Astrocyte (in vitro differentiated cells and primary cell): ENCODE measurements at regions not wholly inside any gene's neighbourhood (a gene's known extent, or its start where the extent isn't known, plus 50 kb on each side); places are given as distances from the start of the nearest gene placed in this dataset.

Experiments used
- DNase-seq: peaks from one replicate; pipeline ENCODE4 v3.0.0-alpha.2; 2010; ENCODE audit warnings: low read depth
- FAIRE-seq: peaks from 2 replicates; lab custom pipeline; 2011; peaks lifted over from hg19 to GRCh38; lab: Jason Lieb, UNC
- H2AFZ ChIP-seq: 2 replicates; pipeline ENCODE4 v1.6.0; 2012; ENCODE audit warnings: low read depth, low read length, inconsistent platforms
- H3K27ac ChIP-seq: 2 replicates; pipeline ENCODE4 v1.5.1; 2011; ENCODE audit warnings: low read depth, low read length, inconsistent platforms
- H3K27me3 ChIP-seq: 2 replicates; pipeline ENCODE4 v1.6.0; 2011; ENCODE audit warnings: low read length, inconsistent platforms; ENCODE audit not compliant: insufficient read depth
- H3K36me3 ChIP-seq: 2 replicates; pipeline ENCODE4 v1.5.1; 2011; ENCODE audit warnings: low read length, inconsistent platforms; ENCODE audit not compliant: insufficient read depth
- H3K4me1 ChIP-seq: 2 replicates; pipeline ENCODE4 v1.5.1; 2011; ENCODE audit warnings: low read length, inconsistent platforms; ENCODE audit not compliant: insufficient read depth
- H3K4me2 ChIP-seq: 2 replicates; pipeline ENCODE4 v1.6.0; 2012; ENCODE audit warnings: low read length, inconsistent platforms
- H3K4me3 ChIP-seq: 2 replicates; pipeline ENCODE4 v1.5.1; 2011; ENCODE audit warnings: low read depth, mild to moderate bottlenecking, low read length, inconsistent platforms; ENCODE audit not compliant: insufficient read depth
- H3K79me2 ChIP-seq: 2 replicates; pipeline ENCODE4 v1.6.0; 2012; ENCODE audit warnings: mild to moderate bottlenecking, low read length, inconsistent platforms; ENCODE audit not compliant: insufficient read depth
- H3K9ac ChIP-seq: 2 replicates; pipeline ENCODE4 v1.6.0; 2012; ENCODE audit warnings: mild to moderate bottlenecking, low read length, inconsistent platforms
- H3K9me3 ChIP-seq: 2 replicates; pipeline ENCODE4 v1.5.1; 2012; ENCODE audit warnings: low read depth, mild to moderate bottlenecking, low read length, inconsistent platforms; ENCODE audit not compliant: insufficient read depth
- H4K20me1 ChIP-seq: 2 replicates; pipeline ENCODE4 v1.6.0; 2012; ENCODE audit warnings: low read length, inconsistent platforms; ENCODE audit not compliant: insufficient read depth
- H3K27ac Mint-ChIP-seq: one replicate; pipeline ENCODE4 v1.8.0; 2021; ENCODE audit warnings: mild to moderate bottlenecking, mixed read lengths; ENCODE audit not compliant: unreplicated experiment
- H3K27me3 Mint-ChIP-seq: one replicate; pipeline ENCODE4 v1.8.0; 2021; ENCODE audit warnings: low read depth, mixed read lengths; ENCODE audit not compliant: unreplicated experiment
- H3K36me3 Mint-ChIP-seq: one replicate; pipeline ENCODE4 v1.8.0; 2021; ENCODE audit warnings: low read depth, mixed read lengths; ENCODE audit not compliant: unreplicated experiment
- H3K4me1 Mint-ChIP-seq: one replicate; pipeline ENCODE4 v1.8.0; 2021; ENCODE audit warnings: low read depth, mixed read lengths; ENCODE audit not compliant: unreplicated experiment
- H3K4me3 Mint-ChIP-seq: one replicate; pipeline ENCODE4 v1.8.0; 2021; ENCODE audit warnings: mild to moderate bottlenecking, moderate library complexity, mixed read lengths; ENCODE audit not compliant: unreplicated experiment
- H3K9me3 Mint-ChIP-seq: one replicate; pipeline ENCODE4 v1.8.0; 2021; ENCODE audit warnings: mild to moderate bottlenecking, mixed read lengths; ENCODE audit not compliant: unreplicated experiment
- EZH2 ChIP-seq: IDR thresholded peaks from 2 replicates; pipeline ENCODE4 v1.6.1; 2012; ENCODE audit warnings: mild to moderate bottlenecking, low read length, inconsistent platforms; ENCODE audit not compliant: insufficient read depth
- TF ChIP-seq, protein P1 (sequence below): IDR thresholded peaks from 2 replicates; pipeline ENCODE4 v1.5.1; 2011; ENCODE audit warnings: low read depth, mild to moderate bottlenecking, inconsistent platforms, low read length, moderate library complexity; ENCODE audit not compliant: insufficient read depth

DNA sequence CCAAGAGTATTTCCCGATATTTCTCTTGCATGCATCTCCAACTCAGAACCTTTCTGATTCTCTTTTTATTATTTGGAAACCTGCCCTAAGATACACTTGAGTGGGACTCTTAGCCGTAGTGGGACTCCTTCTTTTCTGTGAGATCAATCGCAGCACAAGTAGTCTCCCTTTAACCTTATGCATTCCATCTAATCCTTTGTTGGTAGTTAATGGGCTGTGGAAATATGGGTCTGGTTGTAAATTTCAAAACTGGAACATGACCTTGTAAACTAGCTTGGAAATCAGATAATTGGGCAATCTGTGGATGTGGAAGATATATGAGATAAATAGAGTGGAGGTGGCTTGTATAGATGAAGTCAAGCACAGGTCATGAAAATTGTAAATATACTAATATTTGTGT is 350.0 kb downstream of the NDFIP2 start:
- Histone ChIP-seq H3K27ac (no peak overlapping the region), H3K9me3 (no peaks in the 10 kb centered on the region), H3K27me3 (no peaks in the 10 kb centered on the region), H3K79me2 (no peaks in the 10 kb centered on the region), H3K4me1 (no peaks in the 10 kb centered on the region), H3K4me2 (no peak overlapping the region), H2AFZ (no peak overlapping the region), H4K20me1 (no peaks in the 10 kb centered on the region), H3K9ac (no peak overlapping the region), H3K4me3 (no peak overlapping the region), H3K36me3 (no peaks in the 10 kb centered on the region)
- no peaks in the 10 kb centered on the region for H3K27me3 Mint-ChIP-seq
- H3K4me1 Mint-ChIP-seq: peaks cover 9% of the 10 kb centered on the region
- H3K4me3 Mint-ChIP-seq: no peak overlapping the region
- H3K9me3 Mint-ChIP-seq: peaks cover 6% of the 10 kb centered on the region
- H3K36me3 Mint-ChIP-seq: no peaks in the 10 kb centered on the region
- no peak overlapping the region for H3K27ac Mint-ChIP-seq
- FAIRE-seq (no peak), DNase-seq (no peak)
- no peak for TF ChIP-seq EZH2
- TF ChIP-seq, protein P1, sequence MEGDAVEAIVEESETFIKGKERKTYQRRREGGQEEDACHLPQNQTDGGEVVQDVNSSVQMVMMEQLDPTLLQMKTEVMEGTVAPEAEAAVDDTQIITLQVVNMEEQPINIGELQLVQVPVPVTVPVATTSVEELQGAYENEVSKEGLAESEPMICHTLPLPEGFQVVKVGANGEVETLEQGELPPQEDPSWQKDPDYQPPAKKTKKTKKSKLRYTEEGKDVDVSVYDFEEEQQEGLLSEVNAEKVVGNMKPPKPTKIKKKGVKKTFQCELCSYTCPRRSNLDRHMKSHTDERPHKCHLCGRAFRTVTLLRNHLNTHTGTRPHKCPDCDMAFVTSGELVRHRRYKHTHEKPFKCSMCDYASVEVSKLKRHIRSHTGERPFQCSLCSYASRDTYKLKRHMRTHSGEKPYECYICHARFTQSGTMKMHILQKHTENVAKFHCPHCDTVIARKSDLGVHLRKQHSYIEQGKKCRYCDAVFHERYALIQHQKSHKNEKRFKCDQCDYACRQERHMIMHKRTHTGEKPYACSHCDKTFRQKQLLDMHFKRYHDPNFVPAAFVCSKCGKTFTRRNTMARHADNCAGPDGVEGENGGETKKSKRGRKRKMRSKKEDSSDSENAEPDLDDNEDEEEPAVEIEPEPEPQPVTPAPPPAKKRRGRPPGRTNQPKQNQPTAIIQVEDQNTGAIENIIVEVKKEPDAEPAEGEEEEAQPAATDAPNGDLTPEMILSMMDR: no peak

- no peak overlapping the region for H3K4me3 ChIP-seq
- no peak overlapping the region for H3K4me2 ChIP-seq
- Mint-ChIP-seq H3K9me3 (peaks cover 6% of the 10 kb centered on the region), H3K27me3 (no peaks in the 10 kb centered on the region), H3K4me3 (no peak overlapping the region), H3K4me1 (peaks cover 9% of the 10 kb centered on the region), H3K36me3 (no peaks in the 10 kb centered on the region), H3K27ac (no peak overlapping the region)
- no peak overlapping the region for H3K9ac ChIP-seq
- H3K27me3 ChIP-seq: no peaks in the 10 kb centered on the region
- H2AFZ ChIP-seq: no peak overlapping the region
- FAIRE-seq (no peak), DNase-seq (no peak)
- H4K20me1 ChIP-seq: no peaks in the 10 kb centered on the region
- TF ChIP-seq, protein P1: no peak
- no peak for TF ChIP-seq EZH2
- H3K27ac ChIP-seq: no peak overlapping the region
- no peaks in the 10 kb centered on the region for H3K79me2 ChIP-seq
- no peaks in the 10 kb centered on the region for H3K4me1 ChIP-seq
- no peaks in the 10 kb centered on the region for H3K36me3 ChIP-seq
- no peaks in the 10 kb centered on the region for H3K9me3 ChIP-seq
Observed at GRCh38 chr13:79830426-79830825, 349.5 kb downstream of the NDFIP2 start.

- H3K27me3 ChIP-seq: no peaks in the 10 kb centered on the region
- H2AFZ ChIP-seq: no peak overlapping the region
- no peak for DNase-seq
- no peaks in the 10 kb centered on the region for H3K9me3 ChIP-seq
- no peak for TF ChIP-seq EZH2
- TF ChIP-seq, protein P1: no peak
- Mint-ChIP-seq H3K27me3 (no peaks in the 10 kb centered on the region), H3K4me1 (peaks cover 6% of the 10 kb centered on the region), H3K9me3 (peaks cover 6% of the 10 kb centered on the region), H3K36me3 (no peaks in the 10 kb centered on the region), H3K4me3 (no peak overlapping the region), H3K27ac (no peak overlapping the region)
- no peak for FAIRE-seq
- no peak overlapping the region for H3K4me2 ChIP-seq
- H3K36me3 ChIP-seq: no peaks in the 10 kb centered on the region
- H3K79me2 ChIP-seq: no peaks in the 10 kb centered on the region
- H3K4me3 ChIP-seq: no peak overlapping the region
- no peaks in the 10 kb centered on the region for H3K4me1 ChIP-seq
- H4K20me1 ChIP-seq: no peaks in the 10 kb centered on the region
- no peak overlapping the region for H3K9ac ChIP-seq
- H3K27ac ChIP-seq: no peak overlapping the region
Observed at GRCh38 chr13:79829880-79830279, 348.9 kb downstream of the NDFIP2 start.
